Endothelial cell of umbilical vein (primary cell): ENCODE measurements at regions not wholly inside any gene's neighbourhood (a gene's known extent, or its start where the extent isn't known, plus 50 kb on each side); places are given as distances from the start of the nearest gene placed in this dataset.

Experiments
- BruUV-seq: library from RNA; stranded (reverse); fragments of 400-500 nt; replicated peaks from 2 replicates; lab custom pipeline; 2021; lab: Mats Ljungman, UMichigan
- CTCF ChIA-PET: fragments of 300-600, 350-600 bp; sonication (Branson Sonifier 250); formaldehyde crosslinking; loops from one replicate; lab custom pipeline; 2021; ENCODE audit warnings: antibody characterized with exemption, inconsistent platforms; lab: Charles Lee
- POLR2A ChIA-PET: fragments of 300-600, 350-600 bp; sonication (Branson Sonifier 250); formaldehyde crosslinking; loops from one replicate; lab custom pipeline; 2021; ENCODE audit warnings: antibody characterized with exemption, inconsistent platforms; lab: Charles Lee
- DNase-seq: peaks from one replicate; pipeline ENCODE4 v3.0.0-alpha.2; 2011; ENCODE audit warnings: low read depth, low spot score
- FAIRE-seq: peaks from 2 replicates; lab custom pipeline; 2011; peaks lifted over from hg19 to GRCh38; lab: Jason Lieb, UNC
- H2AFZ ChIP-seq: 2 replicates; pipeline ENCODE4 v1.6.0; 2012; ENCODE audit warnings: low read depth, low read length, control low read depth, inconsistent platforms
- H3K27ac ChIP-seq: 2 replicates; pipeline ENCODE4 v1.5.1; 2011; ENCODE audit warnings: low read depth, mild to moderate bottlenecking, control low read depth, low read length, moderate library complexity; ENCODE audit not compliant: insufficient read depth
- H3K27me3 ChIP-seq, 2 experiments: 2 replicates each; pipeline versions ENCODE4 v1.6.0 to v1.6.1; 2011; ENCODE audit warnings: low read length in 2 of 2, mixed read lengths in 1 of 2; ENCODE audit not compliant: control insufficient read depth in 2 of 2, insufficient read depth in 2 of 2
- H3K36me3 ChIP-seq, 2 experiments: 2 replicates in 1 of 2; 3 replicates in 1 of 2; pipeline ENCODE4 v1.5.1; 2011; ENCODE audit warnings: low read length in 2 of 2, mild to moderate bottlenecking in 1 of 2, moderate library complexity in 1 of 2; ENCODE audit not compliant: control insufficient read depth in 2 of 2, insufficient read depth in 2 of 2; ENCODE audit errors: extremely low read depth in 1 of 2
- H3K4me1 ChIP-seq: 3 replicates; pipeline ENCODE4 v1.5.1; 2011; ENCODE audit warnings: mild to moderate bottlenecking, low read length; ENCODE audit not compliant: control insufficient read depth, insufficient read depth; ENCODE audit errors: extremely low read depth
- H3K4me2 ChIP-seq: 2 replicates; pipeline ENCODE4 v1.6.1; 2011; ENCODE audit warnings: low read length, control low read depth, mixed read lengths; ENCODE audit not compliant: insufficient read depth
- H3K4me3 ChIP-seq, 3 experiments: fragments of 200-600 bp in 1 of 3; sonication (generic), shearing (Covaris generic) in 1 of 3; replicated peaks in 1 of 3; 2 replicates each; pipeline ENCODE4 v1.5.1; 2011 to 2016; ENCODE audit warnings: control low read depth in 3 of 3, low read length in 3 of 3, mild to moderate bottlenecking in 2 of 3, inconsistent platforms in 1 of 3, low read depth in 1 of 3, moderate library complexity in 1 of 3; ENCODE audit not compliant: insufficient read depth in 1 of 3
- H3K79me2 ChIP-seq: 2 replicates; pipeline ENCODE4 v1.6.0; 2012; ENCODE audit warnings: low read length, inconsistent platforms; ENCODE audit not compliant: control insufficient read depth, insufficient read depth
- H3K9ac ChIP-seq: replicated peaks from 2 replicates; pipeline ENCODE3; 2011; ENCODE audit warnings: low read length, control low read depth; ENCODE audit not compliant: insufficient read depth; ENCODE audit errors: extremely low read depth
- H3K9me1 ChIP-seq: replicated peaks from 3 replicates; pipeline ENCODE4 v1.6.0; 2011; ENCODE audit warnings: mild to moderate bottlenecking, low read length; ENCODE audit not compliant: control insufficient read depth, insufficient read depth; ENCODE audit errors: extremely low read depth
- H3K9me3 ChIP-seq: replicated peaks from 2 replicates; pipeline ENCODE4 v1.5.1; 2012; ENCODE audit warnings: low read length, inconsistent platforms; ENCODE audit not compliant: control insufficient read depth, insufficient read depth
- H4K20me1 ChIP-seq: replicated peaks from 2 replicates; pipeline ENCODE3; 2011; ENCODE audit warnings: mild to moderate bottlenecking, low read length; ENCODE audit not compliant: control insufficient read depth, insufficient read depth; ENCODE audit errors: extremely low read depth
- EZH2 ChIP-seq: IDR thresholded peaks from 2 replicates; pipeline ENCODE4 v1.6.1; 2012; ENCODE audit warnings: borderline replicate concordance, low read depth, mild to moderate bottlenecking, moderate library complexity, low read length, inconsistent platforms; ENCODE audit not compliant: severe bottlenecking
- FOS ChIP-seq: IDR thresholded peaks from 2 replicates; pipeline ENCODE4 v1.6.1; 2011; ENCODE audit warnings: mild to moderate bottlenecking, low read length, moderate library complexity, borderline replicate concordance; ENCODE audit not compliant: insufficient read depth
- GATA2 ChIP-seq: IDR thresholded peaks from 2 replicates; pipeline ENCODE4 v1.7.0; 2011; ENCODE audit warnings: low read depth, mild to moderate bottlenecking, moderate library complexity, mixed read lengths, low read length; ENCODE audit not compliant: insufficient read length, insufficient read depth
- JUN ChIP-seq: IDR thresholded peaks from 2 replicates; pipeline ENCODE4 v1.6.1; 2011; ENCODE audit warnings: borderline replicate concordance, low read depth; ENCODE audit not compliant: insufficient read length, insufficient read depth
- MYC ChIP-seq: IDR thresholded peaks from one replicate; pipeline ENCODE4 v1.6.1; 2011; ENCODE audit warnings: mild to moderate bottlenecking, low read depth, low read length
- POLR2A ChIP-seq: IDR thresholded peaks from 2 replicates; pipeline ENCODE4 v1.6.1; 2012; ENCODE audit warnings: low read depth, mild to moderate bottlenecking, control low read depth, low read length
- POLR2AphosphoS5 ChIP-seq: IDR thresholded peaks from 2 replicates; pipeline ENCODE4 v1.6.1; 2012; ENCODE audit warnings: low read depth, mild to moderate bottlenecking, control low read depth, low read length, moderate library complexity; ENCODE audit not compliant: insufficient read depth
- dilution Hi-C: fragments of 300-500 bp; cut with MboI; formaldehyde crosslinking; loops from one replicate; pipeline ENCODE4 v1.15.0; 2019; ENCODE audit warnings: low sequenced_read_pairs; ENCODE audit not compliant: extremely low pct_ligation_motif_present
- intact Hi-C: fragments of 100-400 bp; cut with micrococcal nuclease; formaldehyde crosslinking; loops from one replicate; pipeline ENCODE4 v1.10.0; 2022
- TF ChIP-seq, protein P1 (sequence below), 2 donors: IDR thresholded peaks; 1 replicate in 1 of 2; 2 replicates in 1 of 2; pipeline ENCODE4 v1.5.1; 2011; ENCODE audit warnings: low read length in 2 of 2, mild to moderate bottlenecking in 2 of 2, moderate library complexity in 2 of 2, control low read depth in 1 of 2, inconsistent platforms in 1 of 2, low read depth in 1 of 2; ENCODE audit not compliant: insufficient read depth in 1 of 2; ENCODE audit errors: extremely low read depth in 1 of 2
- TF ChIP-seq, protein P2 (sequence below): IDR thresholded peaks from 2 replicates; pipeline ENCODE4 v1.6.1; 2011; ENCODE audit not compliant: insufficient read depth, insufficient read length

DNA sequence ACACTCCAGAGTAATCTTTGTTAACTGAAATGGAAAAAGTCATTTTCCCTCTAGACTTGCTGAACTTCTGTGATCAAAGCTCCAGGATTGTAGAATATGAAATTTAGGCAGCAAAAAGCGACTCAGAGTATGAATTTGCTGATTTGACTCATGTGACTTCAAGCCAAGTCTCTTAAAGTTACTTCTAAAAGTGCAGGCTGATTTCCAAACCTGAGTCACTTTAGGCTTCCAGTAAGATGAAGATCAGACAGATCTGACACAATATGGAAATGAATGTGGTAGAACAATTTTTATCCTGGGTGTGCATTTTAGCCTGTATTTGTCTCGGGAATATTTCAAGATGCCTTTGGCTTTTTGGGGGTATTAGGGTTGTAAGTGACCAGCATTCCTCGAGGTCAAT, 151.0 kb upstream of the TMTC4 start:
- Histone ChIP-seq H3K9me3 (no peaks in the 10 kb centered on the region), H3K9ac (no peak overlapping the region), H3K36me3 (no peaks in the 10 kb centered on the region), H3K27me3 (no peaks in the 10 kb centered on the region), H3K4me1 (no peaks in the 10 kb centered on the region), H3K9me1 (no peaks in the 10 kb centered on the region), H3K4me2 (no peak overlapping the region), H3K79me2 (no peaks in the 10 kb centered on the region), H2AFZ (no peak overlapping the region), H4K20me1 (no peaks in the 10 kb centered on the region), H3K27ac (no peak overlapping the region), H3K4me3 (no peak overlapping the region)
- dilution Hi-C loops (no loop called here), intact Hi-C loops (no loop called here)
- FAIRE-seq, result no peak
- CTCF ChIA-PET, result no interaction called here
- no peak for DNase-seq
- no TSS peak for BruUV-seq
- POLR2A ChIA-PET, result no interaction called here
- TF ChIP-seq JUN, result no peak
- TF ChIP-seq, protein P1, sequence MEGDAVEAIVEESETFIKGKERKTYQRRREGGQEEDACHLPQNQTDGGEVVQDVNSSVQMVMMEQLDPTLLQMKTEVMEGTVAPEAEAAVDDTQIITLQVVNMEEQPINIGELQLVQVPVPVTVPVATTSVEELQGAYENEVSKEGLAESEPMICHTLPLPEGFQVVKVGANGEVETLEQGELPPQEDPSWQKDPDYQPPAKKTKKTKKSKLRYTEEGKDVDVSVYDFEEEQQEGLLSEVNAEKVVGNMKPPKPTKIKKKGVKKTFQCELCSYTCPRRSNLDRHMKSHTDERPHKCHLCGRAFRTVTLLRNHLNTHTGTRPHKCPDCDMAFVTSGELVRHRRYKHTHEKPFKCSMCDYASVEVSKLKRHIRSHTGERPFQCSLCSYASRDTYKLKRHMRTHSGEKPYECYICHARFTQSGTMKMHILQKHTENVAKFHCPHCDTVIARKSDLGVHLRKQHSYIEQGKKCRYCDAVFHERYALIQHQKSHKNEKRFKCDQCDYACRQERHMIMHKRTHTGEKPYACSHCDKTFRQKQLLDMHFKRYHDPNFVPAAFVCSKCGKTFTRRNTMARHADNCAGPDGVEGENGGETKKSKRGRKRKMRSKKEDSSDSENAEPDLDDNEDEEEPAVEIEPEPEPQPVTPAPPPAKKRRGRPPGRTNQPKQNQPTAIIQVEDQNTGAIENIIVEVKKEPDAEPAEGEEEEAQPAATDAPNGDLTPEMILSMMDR (IDR thresholded peaks at IDR 0.05; ENCODE audit: extremely low read depth in 1 of 2, insufficient read depth in 1 of 2, low read depth in 1 of 2, low read length in 2 of 2), result no peak
- TF ChIP-seq MYC, result no peak
- TF ChIP-seq GATA2, result no peak
- no peak for TF ChIP-seq POLR2AphosphoS5
- no peak for TF ChIP-seq EZH2
- TF ChIP-seq POLR2A, result no peak
- TF ChIP-seq, protein P2, sequence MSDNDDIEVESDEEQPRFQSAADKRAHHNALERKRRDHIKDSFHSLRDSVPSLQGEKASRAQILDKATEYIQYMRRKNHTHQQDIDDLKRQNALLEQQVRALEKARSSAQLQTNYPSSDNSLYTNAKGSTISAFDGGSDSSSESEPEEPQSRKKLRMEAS, result no peak
- TF ChIP-seq FOS, result no peak
